HL-60 (cell line): ENCODE measurements at regions not wholly inside any gene's neighbourhood (a gene's known extent, or its start where the extent isn't known, plus 50 kb on each side); places are given as distances from the start of the nearest gene placed in this dataset.

Experiments
- POLR2AphosphoS5 ChIP-seq: IDR thresholded peaks from 2 replicates; pipeline ENCODE4 v1.6.1; 2012; ENCODE audit warnings: low read depth
- TF ChIP-seq, protein P1 (sequence below): IDR thresholded peaks from one replicate; pipeline ENCODE4 v1.5.1; 2011; ENCODE audit warnings: low read length, control low read depth, inconsistent platforms; ENCODE audit not compliant: insufficient read depth

DNA sequence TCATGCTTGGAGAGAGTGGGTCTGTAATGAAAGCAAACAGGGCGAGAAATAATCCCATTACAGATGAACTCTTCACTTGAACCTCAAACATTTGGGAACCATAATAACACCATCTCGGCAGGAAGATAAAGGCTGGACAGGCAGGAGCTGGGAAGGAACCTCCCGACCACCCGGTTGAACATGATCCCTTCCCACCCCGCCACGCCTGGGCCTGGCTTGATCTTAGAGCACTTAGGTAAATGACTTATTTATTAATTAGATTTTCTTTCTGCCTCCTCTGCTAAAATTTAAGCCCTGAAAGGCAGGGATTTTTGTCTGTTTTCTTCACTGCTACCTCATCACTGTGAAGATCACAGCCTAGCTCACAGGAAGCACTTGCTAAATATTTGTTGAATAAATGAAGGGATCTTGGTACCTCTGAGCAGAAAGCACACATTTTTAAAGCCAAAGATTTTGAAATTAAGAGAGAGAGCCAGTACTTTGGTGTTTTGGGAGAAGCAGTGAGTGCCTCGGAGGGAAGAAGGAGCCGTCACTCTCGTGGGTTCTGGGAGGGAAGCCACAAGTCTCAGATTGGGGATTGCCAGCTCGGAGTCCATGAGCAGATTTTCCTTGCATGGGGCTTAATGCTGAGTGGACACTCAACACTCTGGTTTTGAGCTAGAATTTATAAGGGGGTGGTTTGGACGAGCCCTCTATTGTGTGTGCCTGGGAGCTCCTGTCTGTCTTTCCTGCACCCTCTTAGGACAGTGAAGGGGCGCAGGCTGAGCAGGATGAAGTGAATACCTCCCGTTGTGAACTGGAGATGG lies 133.3 kb downstream of the MACROH2A1 start:
- TF ChIP-seq, protein P1, sequence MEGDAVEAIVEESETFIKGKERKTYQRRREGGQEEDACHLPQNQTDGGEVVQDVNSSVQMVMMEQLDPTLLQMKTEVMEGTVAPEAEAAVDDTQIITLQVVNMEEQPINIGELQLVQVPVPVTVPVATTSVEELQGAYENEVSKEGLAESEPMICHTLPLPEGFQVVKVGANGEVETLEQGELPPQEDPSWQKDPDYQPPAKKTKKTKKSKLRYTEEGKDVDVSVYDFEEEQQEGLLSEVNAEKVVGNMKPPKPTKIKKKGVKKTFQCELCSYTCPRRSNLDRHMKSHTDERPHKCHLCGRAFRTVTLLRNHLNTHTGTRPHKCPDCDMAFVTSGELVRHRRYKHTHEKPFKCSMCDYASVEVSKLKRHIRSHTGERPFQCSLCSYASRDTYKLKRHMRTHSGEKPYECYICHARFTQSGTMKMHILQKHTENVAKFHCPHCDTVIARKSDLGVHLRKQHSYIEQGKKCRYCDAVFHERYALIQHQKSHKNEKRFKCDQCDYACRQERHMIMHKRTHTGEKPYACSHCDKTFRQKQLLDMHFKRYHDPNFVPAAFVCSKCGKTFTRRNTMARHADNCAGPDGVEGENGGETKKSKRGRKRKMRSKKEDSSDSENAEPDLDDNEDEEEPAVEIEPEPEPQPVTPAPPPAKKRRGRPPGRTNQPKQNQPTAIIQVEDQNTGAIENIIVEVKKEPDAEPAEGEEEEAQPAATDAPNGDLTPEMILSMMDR: no peak
- no peak for TF ChIP-seq POLR2AphosphoS5
